ENCODE measurements at regions not wholly inside any gene's neighbourhood (a gene's known extent, or its start where the extent isn't known, plus 50 kb on each side); places are given as distances from the start of the nearest gene placed in this dataset.

- Mint-ChIP-seq H3K36me3 (ENCODE audit: low read depth) (no peaks in the 10 kb centered on the region), H3K4me3 (ENCODE audit: low read depth) (no peak overlapping the region), H3K4me1 (ENCODE audit: low read depth) (no peaks in the 10 kb centered on the region), H3K27ac (no peak overlapping the region), H3K27me3 (ENCODE audit: low read depth) (no peaks in the 10 kb centered on the region), H3K9me3 (peaks cover 3% of the 10 kb centered on the region)
- no peak for DNase-seq (ENCODE audit: low spot score)
- intact Hi-C loops (cut with micrococcal nuclease) = no loop called here
Measured at GRCh38 chr4:45751877-45752530, 371.9 kb downstream of the GABRG1 start.

- Mint-ChIP-seq H3K27ac (no peak overlapping the region), H3K36me3 (ENCODE audit: low read depth) (no peaks in the 10 kb centered on the region), H3K27me3 (ENCODE audit: low read depth) (no peaks in the 10 kb centered on the region), H3K4me3 (ENCODE audit: low read depth) (no peak overlapping the region), H3K4me1 (ENCODE audit: low read depth) (no peaks in the 10 kb centered on the region), H3K9me3 (peaks cover 3% of the 10 kb centered on the region)
- intact Hi-C loops (cut with micrococcal nuclease) = no loop called here
- no peak for DNase-seq (ENCODE audit: low spot score)
Measured at GRCh38 chr4:45750721-45751120, 373.1 kb downstream of the GABRG1 start.

- no peak overlapping the region for H3K27ac Mint-ChIP-seq
- no peak overlapping the region for H3K4me3 Mint-ChIP-seq (ENCODE audit: low read depth)
- H3K36me3 Mint-ChIP-seq (ENCODE audit: low read depth) = no peaks in the 10 kb centered on the region
- peaks cover 12% of the 10 kb centered on the region for H3K9me3 Mint-ChIP-seq
- H3K27me3 Mint-ChIP-seq (ENCODE audit: low read depth) = no peaks in the 10 kb centered on the region
- H3K4me1 Mint-ChIP-seq (ENCODE audit: low read depth) = no peaks in the 10 kb centered on the region
- DNase-seq (ENCODE audit: low spot score) = no peak
- intact Hi-C loops (cut with micrococcal nuclease) = no loop called here
Measured at GRCh38 chr4:45745741-45746140, 378.1 kb downstream of the GABRG1 start.

DNA sequence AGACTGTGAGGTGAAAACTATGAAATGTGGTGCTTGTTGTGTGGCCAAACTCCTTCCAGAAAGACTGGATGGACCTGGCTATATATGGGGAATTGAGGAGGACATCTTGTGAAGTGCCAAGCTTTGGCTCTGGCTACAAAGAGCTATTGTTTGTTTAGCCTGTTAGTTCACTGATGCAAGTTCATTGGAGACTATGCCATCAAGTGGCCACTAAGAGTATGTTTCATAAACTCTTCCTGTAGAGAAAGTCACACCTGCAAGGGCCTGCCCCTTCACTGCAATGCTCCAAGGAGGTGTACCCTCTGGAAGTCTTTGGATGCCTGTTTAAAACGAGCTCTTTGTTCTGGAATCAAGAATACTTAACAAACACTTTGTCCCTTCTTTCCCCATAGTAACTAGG, 382.0 kb downstream of the GABRG1 start:
- intact Hi-C loops (cut with micrococcal nuclease) = no loop called here
- DNase-seq (ENCODE audit: low spot score) = no peak
- Mint-ChIP-seq H3K4me1 (ENCODE audit: low read depth) (no peaks in the 10 kb centered on the region), H3K27ac (no peak overlapping the region), H3K27me3 (ENCODE audit: low read depth) (no peaks in the 10 kb centered on the region), H3K36me3 (ENCODE audit: low read depth) (no peaks in the 10 kb centered on the region), H3K9me3 (peaks cover 28% of the 10 kb centered on the region), H3K4me3 (ENCODE audit: low read depth) (no peak overlapping the region)

DNA sequence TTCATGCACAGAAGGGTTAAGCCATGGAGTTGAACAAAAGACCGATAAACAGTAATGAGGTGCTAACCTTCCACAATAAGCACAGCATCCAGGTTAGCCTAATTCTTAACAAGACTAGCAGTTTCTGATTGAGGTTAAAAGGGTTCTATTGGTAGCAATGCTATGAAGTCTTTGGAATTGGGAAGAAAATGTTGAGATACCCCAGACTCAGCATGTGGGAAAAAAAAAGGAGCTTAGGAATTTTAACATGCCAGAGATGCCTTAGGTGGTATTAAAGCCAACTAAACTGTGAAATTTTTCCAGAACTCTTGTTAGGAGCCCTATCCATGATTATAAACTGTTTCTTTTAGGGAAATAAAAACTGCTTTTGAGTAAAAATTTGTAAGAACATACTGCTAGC, 391.7 kb downstream of the GABRG1 start:
- Mint-ChIP-seq H3K27ac (no peak overlapping the region), H3K4me3 (ENCODE audit: low read depth) (no peak overlapping the region), H3K36me3 (ENCODE audit: low read depth) (no peaks in the 10 kb centered on the region), H3K4me1 (ENCODE audit: low read depth) (no peaks in the 10 kb centered on the region), H3K27me3 (ENCODE audit: low read depth) (no peaks in the 10 kb centered on the region), H3K9me3 (peaks cover 29% of the 10 kb centered on the region)
- DNase-seq (ENCODE audit: low spot score) = no peak
- intact Hi-C loops (cut with micrococcal nuclease) = no loop called here

- Mint-ChIP-seq H3K4me1 (ENCODE audit: low read depth) (no peaks in the 10 kb centered on the region), H3K9me3 (peaks cover 50% of the 10 kb centered on the region), H3K4me3 (ENCODE audit: low read depth) (no peak overlapping the region), H3K36me3 (ENCODE audit: low read depth) (no peaks in the 10 kb centered on the region), H3K27me3 (ENCODE audit: low read depth) (no peaks in the 10 kb centered on the region), H3K27ac (no peak overlapping the region)
- no peak for DNase-seq (ENCODE audit: low spot score)
- intact Hi-C loops (cut with micrococcal nuclease) = no loop called here
Measured at GRCh38 chr4:45716093-45716492, 407.8 kb downstream of the GABRG1 start.

- H3K36me3 Mint-ChIP-seq (ENCODE audit: low read depth) = no peaks in the 10 kb centered on the region
- H3K27ac Mint-ChIP-seq = no peak overlapping the region
- H3K4me3 Mint-ChIP-seq (ENCODE audit: low read depth) = no peak overlapping the region
- DNase-seq (ENCODE audit: low spot score) = no peak
- H3K4me1 Mint-ChIP-seq (ENCODE audit: low read depth) = no peaks in the 10 kb centered on the region
- H3K9me3 Mint-ChIP-seq = peaks cover 38% of the 10 kb centered on the region
- H3K27me3 Mint-ChIP-seq (ENCODE audit: low read depth) = no peaks in the 10 kb centered on the region
- intact Hi-C loops (cut with micrococcal nuclease) = no loop called here
Measured at GRCh38 chr4:45713996-45714395, 409.9 kb downstream of the GABRG1 start.

DNA sequence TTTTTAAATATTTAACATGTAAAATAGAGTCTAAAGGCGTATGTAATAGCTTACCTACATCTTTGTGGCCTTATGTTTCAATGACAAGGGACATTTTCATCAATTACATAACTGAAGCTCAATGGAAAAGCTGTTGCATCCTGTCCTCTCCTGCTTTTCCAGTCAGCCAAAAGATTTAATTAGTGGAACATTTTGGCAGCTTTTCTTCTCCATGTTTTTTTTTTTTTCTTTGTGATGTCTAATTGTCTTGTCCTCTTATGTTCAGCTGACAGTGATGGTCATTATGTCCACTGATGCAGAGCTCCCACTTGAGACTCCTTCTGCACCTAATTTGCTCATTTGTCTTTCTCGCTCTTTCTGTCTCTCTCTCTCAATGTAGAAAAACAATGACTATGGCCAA, 422.2 kb downstream of the GABRG1 start:
- Mint-ChIP-seq H3K27me3 (ENCODE audit: low read depth) (no peaks in the 10 kb centered on the region), H3K4me1 (ENCODE audit: low read depth) (no peaks in the 10 kb centered on the region), H3K27ac (no peak overlapping the region), H3K9me3 (peaks cover 21% of the 10 kb centered on the region), H3K4me3 (ENCODE audit: low read depth) (no peak overlapping the region), H3K36me3 (ENCODE audit: low read depth) (no peaks in the 10 kb centered on the region)
- intact Hi-C loops (cut with micrococcal nuclease) = no loop called here
- no peak for DNase-seq (ENCODE audit: low spot score)

DNA sequence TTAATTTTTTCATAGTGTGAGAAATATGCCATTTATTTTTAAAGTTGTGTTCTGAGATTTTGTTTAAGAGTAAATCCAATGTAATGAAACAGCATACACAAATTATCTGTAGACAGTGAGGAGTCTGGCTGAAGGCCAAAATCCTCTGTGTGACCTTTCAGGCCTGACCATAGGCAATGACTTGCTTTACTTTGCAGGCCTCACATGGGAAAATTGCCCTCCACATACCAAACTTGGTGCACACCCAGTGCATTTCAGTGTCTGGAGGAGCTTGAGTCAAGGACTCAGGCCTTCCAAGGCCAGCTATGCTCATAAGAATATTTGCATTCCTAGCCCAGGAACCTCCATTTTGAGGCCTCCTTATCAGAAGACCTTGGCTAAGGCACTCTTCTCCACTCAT, 430.1 kb downstream of the GABRG1 start:
- Mint-ChIP-seq H3K36me3 (ENCODE audit: low read depth) (no peaks in the 10 kb centered on the region), H3K4me1 (ENCODE audit: low read depth) (no peaks in the 10 kb centered on the region), H3K4me3 (ENCODE audit: low read depth) (no peak overlapping the region), H3K27me3 (ENCODE audit: low read depth) (no peaks in the 10 kb centered on the region), H3K9me3 (peaks cover 36% of the 10 kb centered on the region), H3K27ac (no peak overlapping the region)
- intact Hi-C loops (cut with micrococcal nuclease) = no loop called here
- no peak for DNase-seq (ENCODE audit: low spot score)

GRCh38 chr4:45692131-45692735, 431.6 kb downstream of the GABRG1 start:
- H3K9me3 Mint-ChIP-seq = peaks cover 32% of the 10 kb centered on the region

DNA sequence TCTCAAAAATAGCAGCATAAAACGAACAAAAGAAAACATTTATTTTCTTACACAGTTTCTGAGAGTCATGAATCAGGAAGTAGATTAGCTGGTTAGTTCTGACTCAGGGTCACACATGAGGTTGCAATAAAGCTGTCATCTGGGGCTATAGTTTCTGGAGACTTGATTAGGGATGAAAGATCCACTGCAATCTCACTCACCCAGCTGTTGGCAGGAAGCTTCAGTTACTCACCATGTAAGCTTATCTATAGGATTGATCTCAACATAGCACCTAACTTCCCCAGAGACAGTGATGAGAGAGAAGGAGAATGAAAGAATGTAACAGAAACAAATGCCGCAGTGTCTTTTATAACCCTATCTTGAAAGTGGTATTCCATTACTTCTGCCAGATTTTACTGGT, 435.5 kb downstream of the GABRG1 start:
- peaks cover 24% of the 10 kb centered on the region for H3K9me3 Mint-ChIP-seq
- no peaks in the 10 kb centered on the region for H3K27me3 Mint-ChIP-seq (ENCODE audit: low read depth)
- DNase-seq (ENCODE audit: low spot score) = no peak
- no peak overlapping the region for H3K4me3 Mint-ChIP-seq (ENCODE audit: low read depth)
- intact Hi-C loops (cut with micrococcal nuclease) = no loop called here
- H3K4me1 Mint-ChIP-seq (ENCODE audit: low read depth) = no peaks in the 10 kb centered on the region
- H3K27ac Mint-ChIP-seq = no peak overlapping the region
- no peaks in the 10 kb centered on the region for H3K36me3 Mint-ChIP-seq (ENCODE audit: low read depth)

More at GRCh38 chr4:45692131-45692735, 431.6 kb downstream of the GABRG1 start:
- no peak for DNase-seq (ENCODE audit: low spot score)
- H3K27me3 Mint-ChIP-seq (ENCODE audit: low read depth) = no peaks in the 10 kb centered on the region
- no peaks in the 10 kb centered on the region for H3K4me1 Mint-ChIP-seq (ENCODE audit: low read depth)
- H3K4me3 Mint-ChIP-seq (ENCODE audit: low read depth) = no peak overlapping the region
- intact Hi-C loops (cut with micrococcal nuclease) = no loop called here
- H3K27ac Mint-ChIP-seq = no peak overlapping the region
- no peaks in the 10 kb centered on the region for H3K36me3 Mint-ChIP-seq (ENCODE audit: low read depth)

DNA sequence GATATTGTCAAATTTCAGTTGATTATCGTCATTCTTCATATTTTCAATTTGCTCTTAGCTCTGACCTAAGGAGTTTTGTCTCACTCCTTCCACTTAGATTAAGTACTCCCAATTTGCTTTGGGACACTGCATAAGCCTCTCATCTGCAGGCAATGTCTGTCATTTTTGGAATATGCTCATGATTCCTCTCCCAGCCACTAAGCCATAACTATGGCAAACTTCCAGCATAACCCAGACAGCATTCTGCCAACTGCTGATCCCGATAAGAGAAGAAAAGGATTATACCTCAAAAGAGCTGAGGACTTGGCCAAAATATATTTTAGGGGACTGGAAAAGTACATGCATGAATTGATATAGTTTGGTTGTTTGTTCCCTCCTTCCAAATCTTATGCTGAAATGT, 444.4 kb downstream of the GABRG1 start:
- DNase-seq (ENCODE audit: low spot score) = no peak
- Mint-ChIP-seq H3K27me3 (ENCODE audit: low read depth) (no peaks in the 10 kb centered on the region), H3K4me1 (ENCODE audit: low read depth) (no peaks in the 10 kb centered on the region), H3K27ac (no peak overlapping the region), H3K36me3 (ENCODE audit: low read depth) (no peaks in the 10 kb centered on the region), H3K4me3 (ENCODE audit: low read depth) (no peak overlapping the region), H3K9me3 (peaks cover 29% of the 10 kb centered on the region)
- intact Hi-C loops (cut with micrococcal nuclease) = no loop called here

DNA sequence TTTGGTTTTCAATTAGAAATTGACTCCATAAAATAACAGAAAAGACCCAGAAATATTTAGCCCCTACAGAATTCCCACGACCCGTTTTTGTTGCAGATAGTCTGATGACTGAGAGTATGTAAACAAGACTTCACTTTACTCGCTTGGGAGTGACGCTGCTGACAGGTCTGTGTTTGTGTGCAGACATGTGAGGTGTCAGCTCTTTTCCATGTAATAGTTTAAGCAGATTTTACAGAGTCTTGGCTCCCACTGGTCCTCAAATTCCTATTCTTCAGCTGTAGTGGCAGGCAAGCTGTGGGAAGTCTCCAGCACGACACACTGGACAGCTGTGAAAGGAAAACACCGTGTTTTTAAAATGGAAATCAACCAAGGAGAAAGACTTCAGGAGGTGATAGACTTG, 455.7 kb downstream of the GABRG1 start:
- Mint-ChIP-seq H3K4me1 (ENCODE audit: low read depth) (no peaks in the 10 kb centered on the region), H3K4me3 (ENCODE audit: low read depth) (no peak overlapping the region), H3K27me3 (ENCODE audit: low read depth) (no peaks in the 10 kb centered on the region), H3K36me3 (ENCODE audit: low read depth) (no peaks in the 10 kb centered on the region), H3K27ac (no peak overlapping the region), H3K9me3 (peaks cover 6% of the 10 kb centered on the region)
- no peak for DNase-seq (ENCODE audit: low spot score)
- intact Hi-C loops (cut with micrococcal nuclease) = no loop called here

Measured in activated T-helper 2 cell treated with anti-CD3 and anti-CD28 coated beads, Interferon-gamma antibody, Interleukin-2, Interleukin-4, amounts not matched to agents 10 μg/mL and 5 μg/mL and 100 μg/mL, durations not matched to agents 14 hours and 24 hours and 36 hours (primary cell).